Right lobe of liver (tissue), 6 donors: ENCODE measurements at regions not wholly inside any gene's neighbourhood (a gene's known extent, or its start where the extent isn't known, plus 50 kb on each side); places are given as distances from the start of the nearest gene placed in this dataset.

Source experiments
- ATAC-seq, 4 donors: fragments of 200-7000 bp; cut with Tn5 transposase; one replicate each; pipeline ENCODE4 v1.9.1; 2020; ENCODE audit warnings: mild to moderate bottlenecking in 4 of 4, moderate library complexity in 4 of 4
- DNase-seq, 3 donors: peaks; one replicate each; pipeline ENCODE4 v3.0.0-alpha.2; 2020
- H3K27ac ChIP-seq, 3 donors: fragments of 200-600 bp; one replicate each; pipeline ENCODE4 v1.8.0; 2022
- H3K27me3 ChIP-seq, 2 donors: fragments of 200-600 bp; one replicate each; pipeline ENCODE4 v1.8.0; 2022
- H3K36me3 ChIP-seq, 4 donors: fragments of 200-600 bp; sonication (generic) in 1 of 4; one replicate each; pipeline versions ENCODE4 v1.5.1 to v1.8.0; 2017 to 2022; ENCODE audit warnings: control low read depth in 1 of 4
- H3K4me1 ChIP-seq, 4 donors: fragments of 200-600 bp; sonication (generic) in 1 of 4; one replicate each; pipeline versions ENCODE4 v1.5.1 to v1.8.0; 2017 to 2022; ENCODE audit warnings: control low read depth in 1 of 4
- H3K4me3 ChIP-seq, 3 donors: fragments of 200-600 bp; one replicate each; pipeline ENCODE4 v1.8.0; 2022
- H3K9me3 ChIP-seq, 4 donors: fragments of 200-600 bp; sonication (generic) in 1 of 4; one replicate each; pipeline versions ENCODE4 v1.5.1 to v1.8.0; 2017 to 2022; ENCODE audit warnings: control low read depth in 1 of 4
- POLR2A ChIP-seq: fragments of 450-650 bp; IDR thresholded peaks from one replicate; pipeline ENCODE4 v1.6.1; 2017; ENCODE audit warnings: antibody characterized with exemption, mild to moderate bottlenecking
- WGBS: methylation state at CpG from one replicate; pipeline ENCODE4 v1.1.6; 2018; ENCODE audit warnings: low coverage, low lambda C conversion rate; ENCODE audit not compliant: insufficient coverage; ENCODE audit errors: missing lambda C conversion rate; 5-methylcytosine and 5-hydroxymethylcytosine counted together
- intact Hi-C, 2 donors: fragments of 100-400 bp; cut with DNase I; formaldehyde crosslinking; loops; one replicate each; pipeline versions ENCODE4 v1.11.2 to v1.14.1; 2022
- TF ChIP-seq, protein P1 (sequence below), 4 donors: fragments of 200-600 bp in 3 of 4; fragments of 450-650 bp in 1 of 4; IDR thresholded peaks; one replicate each; pipeline versions ENCODE4 v1.5.1 to v1.8.0; 2016 to 2022; ENCODE audit warnings: antibody characterized with exemption in 4 of 4, mild to moderate bottlenecking in 2 of 4
- donor health status: DM: no; HTN: yes; CAD: no.
- donor health status: DM: no; HTN: no; CAD: no.
- donor health status: DM: no; HTN: no; CAD: no.
- donor health status: DM: no; HTN: yes; CAD: no.
- donor health status: DM: no; HTN: yes; CAD: no.

GRCh38 chr18:6593142-6593885 lies 136.2 kb upstream of the ARHGAP28 start:
- DNase-seq (no peak), ATAC-seq (no peak)
- intact Hi-C loops = no loop called here
- Histone ChIP-seq H3K36me3 (no peaks in the 10 kb centered on the region), H3K27ac (no peak overlapping the region), H3K4me3 (no peak overlapping the region), H3K4me1 (no peaks in the 10 kb centered on the region), H3K27me3 (no peaks in the 10 kb centered on the region), H3K9me3 (no peaks in the 10 kb centered on the region)
- WGBS = 15% methylated on average over 3 of the region's 3 CpGs
- no peak for TF ChIP-seq POLR2A
- TF ChIP-seq, protein P1, sequence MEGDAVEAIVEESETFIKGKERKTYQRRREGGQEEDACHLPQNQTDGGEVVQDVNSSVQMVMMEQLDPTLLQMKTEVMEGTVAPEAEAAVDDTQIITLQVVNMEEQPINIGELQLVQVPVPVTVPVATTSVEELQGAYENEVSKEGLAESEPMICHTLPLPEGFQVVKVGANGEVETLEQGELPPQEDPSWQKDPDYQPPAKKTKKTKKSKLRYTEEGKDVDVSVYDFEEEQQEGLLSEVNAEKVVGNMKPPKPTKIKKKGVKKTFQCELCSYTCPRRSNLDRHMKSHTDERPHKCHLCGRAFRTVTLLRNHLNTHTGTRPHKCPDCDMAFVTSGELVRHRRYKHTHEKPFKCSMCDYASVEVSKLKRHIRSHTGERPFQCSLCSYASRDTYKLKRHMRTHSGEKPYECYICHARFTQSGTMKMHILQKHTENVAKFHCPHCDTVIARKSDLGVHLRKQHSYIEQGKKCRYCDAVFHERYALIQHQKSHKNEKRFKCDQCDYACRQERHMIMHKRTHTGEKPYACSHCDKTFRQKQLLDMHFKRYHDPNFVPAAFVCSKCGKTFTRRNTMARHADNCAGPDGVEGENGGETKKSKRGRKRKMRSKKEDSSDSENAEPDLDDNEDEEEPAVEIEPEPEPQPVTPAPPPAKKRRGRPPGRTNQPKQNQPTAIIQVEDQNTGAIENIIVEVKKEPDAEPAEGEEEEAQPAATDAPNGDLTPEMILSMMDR (IDR thresholded peaks at IDR 0.05) = no peak

- intact Hi-C loops = no loop called here
- WGBS = 66% methylated on average over 7 of the region's 7 CpGs
Measured at GRCh38 chr18:6595666-6596065, 133.8 kb upstream of the ARHGAP28 start.

DNA sequence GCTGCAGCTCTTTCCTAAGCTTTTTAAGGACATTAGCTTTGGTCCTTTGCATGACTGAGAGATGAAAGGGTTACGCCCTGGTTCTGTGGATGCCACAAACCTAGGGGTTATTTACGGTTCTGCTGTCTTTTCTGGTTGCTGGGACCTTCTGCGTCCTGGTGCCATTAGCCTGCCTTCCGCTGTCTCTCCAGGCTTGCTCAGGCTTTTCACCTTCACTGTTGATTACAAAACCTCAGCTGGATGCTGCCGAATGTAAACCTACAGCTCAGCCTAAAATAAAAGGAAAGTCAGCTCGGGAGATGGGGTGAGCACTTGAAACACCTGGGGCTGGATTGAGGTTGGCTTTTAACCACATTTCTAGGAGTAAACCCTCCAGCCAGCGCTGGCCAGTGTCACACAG lies 130.9 kb upstream of the ARHGAP28 start:
- Histone ChIP-seq H3K4me3 (no peak overlapping the region), H3K36me3 (no peaks in the 10 kb centered on the region), H3K4me1 (no peaks in the 10 kb centered on the region), H3K27ac (no peak overlapping the region), H3K27me3 (no peaks in the 10 kb centered on the region), H3K9me3 (no peaks in the 10 kb centered on the region)
- intact Hi-C loops = no loop called here
- TF ChIP-seq, protein P1 (IDR thresholded peaks at IDR 0.05) = no peak
- TF ChIP-seq POLR2A = no peak
- ATAC-seq = no peak
- no peak for DNase-seq
- 59% methylated on average over 5 of the region's 7 CpGs for WGBS

More at GRCh38 chr18:6595666-6596065, 133.8 kb upstream of the ARHGAP28 start:
- H3K36me3 ChIP-seq = no peaks in the 10 kb centered on the region
- ATAC-seq = no peak
- H3K9me3 ChIP-seq = no peaks in the 10 kb centered on the region
- no peak overlapping the region for H3K27ac ChIP-seq
- H3K27me3 ChIP-seq = no peaks in the 10 kb centered on the region
- H3K4me3 ChIP-seq = no peak overlapping the region
- no peaks in the 10 kb centered on the region for H3K4me1 ChIP-seq
- no peak for DNase-seq
- TF ChIP-seq, protein P1 (IDR thresholded peaks at IDR 0.05) = no peak
- no peak for TF ChIP-seq POLR2A

DNA sequence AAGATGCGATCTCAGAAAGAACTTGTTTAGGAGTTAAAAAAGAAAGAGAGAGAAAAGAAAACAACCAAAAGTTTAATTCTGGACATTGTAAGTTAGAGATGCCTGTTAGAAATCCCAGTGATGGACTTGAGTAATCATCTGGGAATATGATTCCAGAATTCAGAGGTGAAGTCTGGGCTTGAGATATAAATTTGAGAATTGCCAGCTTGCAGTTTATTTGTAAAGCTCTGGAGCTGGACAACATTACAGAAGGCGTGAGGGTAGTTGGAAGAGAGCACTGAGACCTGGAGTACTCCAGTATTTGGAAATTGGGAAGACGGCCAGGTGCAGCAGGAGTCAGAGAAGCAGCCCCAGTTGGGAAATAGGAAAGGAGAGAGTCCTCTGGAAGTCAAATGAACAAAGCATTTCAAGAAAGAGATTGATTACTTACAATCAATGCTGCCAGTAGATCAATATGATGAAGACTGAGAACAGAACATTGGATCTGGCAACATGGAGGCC lies 128.8 kb upstream of the ARHGAP28 start:
- intact Hi-C loops = no loop called here
- no peak for ATAC-seq
- TF ChIP-seq POLR2A = no peak
- TF ChIP-seq, protein P1 (IDR thresholded peaks at IDR 0.05) = no peak

More for the DNA sequence above, 128.8 kb upstream of the ARHGAP28 start:
- Histone ChIP-seq H3K27ac (no peak overlapping the region), H3K27me3 (no peaks in the 10 kb centered on the region), H3K9me3 (no peaks in the 10 kb centered on the region), H3K4me1 (no peaks in the 10 kb centered on the region), H3K36me3 (no peaks in the 10 kb centered on the region), H3K4me3 (no peak overlapping the region)
- 55% methylated on average over 3 of the region's 3 CpGs for WGBS
- no peak for DNase-seq
